Ovary (tissue), 7 donors: ENCODE measurements at regions not wholly inside any gene's neighbourhood (a gene's known extent, or its start where the extent isn't known, plus 50 kb on each side); places are given as distances from the start of the nearest gene placed in this dataset.

Source experiments
- DNase-seq, 5 donors: peaks; one replicate each; pipeline ENCODE4 v3.0.0-alpha.2; 2019 to 2020
- H3K27ac ChIP-seq, 2 donors: fragments of 200-600 bp; one replicate each; pipeline versions ENCODE4 v1.5.1 to v1.8.0; 2019 to 2022
- H3K27me3 ChIP-seq: fragments of 200-600 bp; one replicate; pipeline ENCODE4 v1.8.0; 2022
- H3K36me3 ChIP-seq: fragments of 200-600 bp; sonication (generic); one replicate; pipeline ENCODE4 v1.5.1; 2019
- H3K4me1 ChIP-seq: one replicate; pipeline ENCODE4 v1.8.1; 2013; ENCODE audit warnings: mild to moderate bottlenecking, moderate library complexity; ENCODE audit not compliant: insufficient read depth
- H3K4me3 ChIP-seq: fragments of 200-600 bp; sonication (generic); one replicate; pipeline ENCODE4 v1.5.1; 2017
- H3K9me3 ChIP-seq, 2 donors: fragments of 200-600 bp in 1 of 2; sonication (generic) in 1 of 2; one replicate each; pipeline versions ENCODE4 v1.5.1 to v1.8.1; 2013 to 2019; ENCODE audit warnings: mild to moderate bottlenecking in 1 of 2, moderate library complexity in 1 of 2
- CTCF ChIP-seq, 3 donors: fragments of 450-650 bp in 2 of 3; fragments of 200-600 bp in 1 of 3; IDR thresholded peaks; one replicate each; pipeline versions ENCODE4 v1.5.1 to v1.8.0; 2016 to 2022; ENCODE audit warnings: antibody characterized with exemption in 3 of 3, mild to moderate bottlenecking in 1 of 3
- EP300 ChIP-seq: sonication (generic); formaldehyde crosslinking; IDR thresholded peaks from one replicate; pipeline ENCODE4 v1.6.1; 2017; ENCODE audit warnings: antibody characterized with exemption
- POLR2A ChIP-seq: fragments of 450-650 bp; IDR thresholded peaks from one replicate; pipeline ENCODE4 v1.6.1; 2017; ENCODE audit warnings: antibody characterized with exemption, mild to moderate bottlenecking, moderate library complexity
- WGBS, 3 donors: extraction: QIAGEN DNeasy Blood & Tissue Kit in 1 of 3; methylation state at CpG; one replicate each; pipeline versions ENCODE4 v1.1.5 to v1.1.7; 2013 to 2017; 5-methylcytosine and 5-hydroxymethylcytosine counted together
- intact Hi-C, 4 donors: fragments of 100-400 bp; cut with DNase I; formaldehyde crosslinking; loops; one replicate each; pipeline versions ENCODE4 v1.11.0 to v1.15.1; 2022 to 2023
- donor health status: DM: no; HTN: no; CAD: no; lungs with moderate emphysema.
- donor health status: DM: no; HTN: no; CAD: no.
- donor health status: Bipolar disorder and iron deficiency.
- donor health status: DM: no; HTN: no; CAD: no.
- donor health status: DM: yes; HTN: yes; CAD: no.

DNA sequence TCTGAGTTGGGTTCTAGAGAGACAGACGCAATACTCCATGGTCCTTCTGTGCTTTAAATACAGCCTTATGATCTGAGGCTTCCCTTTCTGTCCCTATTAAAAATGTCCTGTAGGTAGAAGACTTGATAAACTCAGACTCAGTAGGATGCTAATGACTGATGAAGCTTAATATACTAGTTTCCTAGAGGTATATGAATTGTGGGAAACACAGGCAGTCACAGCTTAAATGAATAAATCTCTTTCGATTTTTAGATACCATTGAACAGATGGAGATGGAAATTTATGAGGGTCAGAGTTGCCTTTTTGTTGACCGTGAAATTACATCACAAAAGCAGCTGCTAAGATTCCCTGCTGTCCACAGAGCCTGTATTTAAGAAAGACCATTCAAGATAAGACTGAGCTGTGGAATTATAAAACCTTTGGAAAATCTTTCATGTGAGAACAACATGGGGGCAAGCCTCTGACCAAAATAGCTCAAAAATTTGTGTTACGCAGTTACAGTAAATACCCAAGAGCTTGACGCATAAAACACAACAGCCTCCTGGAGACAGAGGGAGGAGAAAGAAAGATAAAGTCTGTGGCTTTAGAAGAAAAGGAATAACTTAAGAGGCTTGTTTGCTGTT lies 172.3 kb downstream of the AASDHPPT start:
- Histone ChIP-seq H3K9me3 (no peaks in the 10 kb centered on the region), H3K27me3 (no peaks in the 10 kb centered on the region), H3K4me1 (peaks cover 3% of the 10 kb centered on the region), H3K4me3 (no peak overlapping the region), H3K27ac (no peak overlapping the region), H3K36me3 (no peaks in the 10 kb centered on the region)
- TF ChIP-seq POLR2A (no peak), CTCF (IDR thresholded peaks at IDR 0.05) (no peak), EP300 (no peak)
- DNase-seq, result no peak
- WGBS, 3 donors, result 14 to 21% (median 20%) methylated on average over 5 of the region's 5 CpGs
- intact Hi-C loops, result no loop called here

DNA sequence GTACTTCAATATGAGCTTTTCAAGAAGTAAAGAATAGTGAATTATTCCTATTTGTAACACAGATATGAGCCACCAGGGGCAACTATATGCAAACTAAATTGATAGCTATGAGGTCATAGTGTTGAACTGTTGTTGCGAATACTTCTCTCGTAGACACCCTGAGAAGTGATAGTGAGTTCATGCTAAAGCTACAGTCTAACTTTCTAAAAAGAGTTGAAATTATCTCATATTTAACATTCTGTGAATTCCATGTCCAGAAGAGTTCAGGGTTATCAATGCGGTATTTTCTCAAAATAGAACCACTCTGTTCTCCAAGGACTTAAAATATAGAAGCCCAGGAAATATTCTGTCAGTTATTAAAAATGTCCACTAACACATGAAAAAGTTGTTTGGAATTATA lies 185.4 kb downstream of the AASDHPPT start:
- WGBS, 3 donors, result 5 to 10% (median 5%) methylated on average over 3 of the region's 3 CpGs
- H3K4me3 ChIP-seq, result no peak overlapping the region
- H3K27me3 ChIP-seq, result no peaks in the 10 kb centered on the region
- H3K36me3 ChIP-seq, result no peaks in the 10 kb centered on the region
- no peak for DNase-seq
- no peaks in the 10 kb centered on the region for H3K9me3 ChIP-seq
- H3K4me1 ChIP-seq, result peaks cover 1% of the 10 kb centered on the region
- no peak overlapping the region for H3K27ac ChIP-seq
- TF ChIP-seq POLR2A (no peak), CTCF (IDR thresholded peaks at IDR 0.05) (no peak), EP300 (no peak)
- intact Hi-C loops, result no loop called here

- no peaks in the 10 kb centered on the region for H3K36me3 ChIP-seq
- no peak overlapping the region for H3K4me3 ChIP-seq
- no peaks in the 10 kb centered on the region for H3K27me3 ChIP-seq
- 37 to 47% (median 43%) methylated on average over 3 of the region's 3 CpGs for WGBS, 3 donors
- intact Hi-C loops, result no loop called here
- no peak for DNase-seq
- no peak overlapping the region for H3K27ac ChIP-seq
- TF ChIP-seq EP300 (no peak), POLR2A (no peak), CTCF (IDR thresholded peaks at IDR 0.05) (no peak)
- peaks cover 1% of the 10 kb centered on the region for H3K4me1 ChIP-seq
- H3K9me3 ChIP-seq, result no peaks in the 10 kb centered on the region
Measured at GRCh38 chr11:106263527-106263926, 186.1 kb downstream of the AASDHPPT start.

- Histone ChIP-seq H3K27me3 (no peaks in the 10 kb centered on the region), H3K36me3 (no peaks in the 10 kb centered on the region), H3K9me3 (no peaks in the 10 kb centered on the region), H3K4me3 (no peak overlapping the region), H3K27ac (no peak overlapping the region), H3K4me1 (no peaks in the 10 kb centered on the region)
- TF ChIP-seq EP300, result no peak
- no peak for TF ChIP-seq CTCF (IDR thresholded peaks at IDR 0.05)
- no peak for TF ChIP-seq POLR2A
- DNase-seq, result no peak
- intact Hi-C loops, result no loop called here
Measured at GRCh38 chr11:106271086-106271485, 193.6 kb downstream of the AASDHPPT start.
